GM19238 (cell line): ENCODE measurements at regions not wholly inside any gene's neighbourhood (a gene's known extent, or its start where the extent isn't known, plus 50 kb on each side); places are given as distances from the start of the nearest gene placed in this dataset.
"Not testable (repeated sequence)": the region's sequence is repeated elsewhere in the genome, so short reads cannot be mapped to it uniquely, and the experiment has no call there.

Experiments used
- DNase-seq: peaks from one replicate; pipeline ENCODE4 v3.0.0; 2011; ENCODE audit warnings: low spot score; ENCODE audit not compliant: insufficient read length

DNA sequence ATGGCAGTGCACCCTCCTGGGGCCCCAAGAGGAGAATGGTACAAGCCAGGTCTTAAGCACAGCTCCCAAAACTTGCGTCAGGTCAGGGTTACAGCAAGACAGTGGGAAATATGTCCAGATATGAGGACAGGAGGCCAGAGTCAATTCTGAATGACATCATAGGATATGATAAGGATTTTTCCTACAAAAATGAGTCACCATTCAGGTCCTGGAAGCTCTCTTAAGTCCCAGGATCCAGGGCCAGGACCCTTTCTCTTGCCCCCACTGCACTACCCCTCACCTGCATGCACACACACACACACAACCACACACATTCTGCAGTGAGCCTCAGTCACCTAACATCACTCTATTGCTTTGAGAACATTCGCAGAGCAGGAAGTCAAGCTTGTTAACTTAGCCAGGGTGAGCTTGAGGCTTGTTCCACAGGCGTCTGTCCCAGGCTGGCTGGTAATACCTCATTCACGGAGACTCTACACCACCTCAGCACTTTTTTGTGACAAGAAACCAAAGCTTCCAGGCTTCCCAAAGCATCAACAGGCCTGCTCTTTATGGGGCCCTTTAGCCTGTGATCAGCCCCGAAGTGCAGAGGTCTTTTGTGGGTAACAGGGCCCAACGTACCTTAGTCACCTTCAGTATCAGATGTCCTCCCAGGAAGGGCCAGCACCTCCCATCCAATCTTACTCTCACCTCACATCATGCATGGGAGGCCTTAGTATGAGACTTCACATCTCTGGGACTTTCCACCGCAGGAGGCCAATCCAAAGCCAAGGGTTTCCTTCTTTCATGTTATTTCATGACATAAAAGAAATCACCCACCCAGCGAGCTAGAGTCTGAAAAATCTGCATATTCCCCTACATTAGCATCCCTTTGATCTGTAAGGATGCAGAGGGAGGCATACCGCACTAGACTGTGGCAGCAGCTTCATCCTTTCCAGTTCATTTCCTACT, 74.0 kb upstream of the LIPC start:
- DNase-seq = no peak

DNA sequence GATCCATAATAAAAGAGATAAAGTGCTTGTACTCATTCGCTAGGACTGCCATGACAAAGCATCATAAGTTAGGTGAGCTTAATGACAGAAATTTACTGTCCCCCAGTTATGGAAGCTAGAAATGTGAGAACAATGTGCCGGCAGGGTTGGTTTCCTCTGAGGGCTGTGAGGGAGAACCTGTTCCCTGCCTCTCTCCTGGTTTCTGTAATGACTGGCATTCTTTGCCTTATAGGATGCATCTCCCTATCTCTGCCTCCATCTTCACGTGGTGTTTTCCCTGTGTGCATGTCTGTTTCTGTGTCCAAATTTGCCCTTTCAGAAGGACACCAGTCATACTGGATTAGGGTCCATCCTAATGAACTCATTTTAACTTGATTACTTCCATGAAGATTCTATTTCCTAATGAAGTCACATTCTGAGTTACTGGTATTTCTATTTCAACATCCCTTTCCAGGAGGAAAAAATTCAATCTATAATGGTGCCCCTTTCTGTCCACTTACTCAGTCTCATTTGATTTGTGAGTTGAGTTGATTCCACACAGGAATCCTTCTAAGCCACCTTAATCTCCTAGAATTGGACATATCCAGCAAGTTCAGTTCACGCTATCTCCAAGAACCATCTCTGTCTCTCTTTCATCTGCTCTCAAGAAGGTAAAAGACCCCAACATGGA, 71.2 kb upstream of the LIPC start:
- DNase-seq = no peak

DNA sequence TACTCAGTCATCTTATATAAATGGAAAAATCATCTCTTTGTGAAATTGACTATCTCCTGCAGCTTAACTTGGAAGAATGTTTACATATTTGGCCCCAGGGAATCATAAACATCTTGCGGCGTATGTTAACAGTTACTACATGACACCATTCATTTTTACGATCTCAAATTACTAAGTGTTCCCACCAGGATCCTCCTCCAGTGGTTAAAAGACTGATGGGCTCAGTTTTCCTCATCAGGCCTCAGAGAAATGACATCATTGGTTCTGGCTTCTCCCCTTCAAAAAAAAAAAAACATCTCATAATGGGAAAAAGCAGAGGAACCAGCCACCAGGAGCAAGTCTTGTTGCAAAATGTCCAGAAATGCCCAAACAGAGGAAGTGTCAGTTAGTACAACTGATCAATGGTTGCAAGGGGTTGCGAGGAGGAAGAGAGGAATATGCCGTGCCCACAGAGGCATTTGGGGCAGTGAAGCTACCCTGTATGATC, 70.5 kb upstream of the LIPC start:
- DNase-seq = no peak

DNA sequence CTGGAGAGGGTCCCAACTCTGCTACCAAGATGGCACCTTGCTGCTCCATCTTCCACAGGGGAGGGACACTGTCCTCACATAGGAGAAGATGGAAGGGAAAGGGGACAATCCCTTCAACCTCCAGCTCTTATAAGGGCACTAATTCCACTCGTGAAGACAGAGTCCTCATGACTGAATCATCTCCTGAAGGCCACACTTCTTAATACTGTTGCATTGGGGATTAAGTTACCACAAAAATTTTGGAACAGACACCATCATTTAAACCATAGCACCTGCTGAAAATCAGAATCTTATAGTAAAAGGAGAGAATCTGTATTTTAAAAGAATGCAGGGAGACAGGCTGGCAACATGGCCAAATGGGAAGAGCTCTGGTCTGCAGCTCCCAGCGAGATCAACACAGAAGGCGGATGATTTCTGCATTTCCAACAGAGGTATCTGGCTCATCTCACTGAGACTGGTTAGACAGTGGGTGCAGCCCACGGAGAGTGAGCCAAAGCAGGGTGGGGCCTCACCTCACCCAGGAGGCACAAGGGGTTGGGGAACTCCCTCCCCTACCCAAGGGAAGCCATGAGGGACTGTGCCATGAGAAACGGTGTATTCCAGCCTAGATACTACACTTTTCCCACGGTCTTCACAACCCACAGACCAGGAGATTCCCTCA, 69.4 kb upstream of the LIPC start:
- no peak for DNase-seq

DNA sequence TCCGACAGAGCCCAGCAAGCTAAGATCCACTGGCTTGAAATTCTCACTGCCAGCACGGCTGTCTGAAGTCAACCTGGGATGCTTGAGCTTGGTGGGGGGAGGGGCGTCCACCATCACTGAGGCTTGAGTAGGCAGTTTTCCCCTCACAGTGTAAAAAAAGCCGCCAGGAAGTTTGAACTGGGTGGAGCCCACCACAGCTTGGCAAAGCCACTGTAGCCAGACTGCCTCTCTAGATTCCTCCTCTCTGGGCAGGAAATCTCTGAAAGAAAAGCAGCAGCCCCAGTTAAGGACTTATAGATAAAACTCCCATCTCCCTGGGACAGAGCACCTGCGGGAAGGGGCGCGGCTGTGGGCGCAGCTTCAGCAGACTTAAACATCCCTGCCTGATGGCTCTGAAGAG, 68.7 kb upstream of the LIPC start:
- DNase-seq = not testable (repeated sequence)

DNA sequence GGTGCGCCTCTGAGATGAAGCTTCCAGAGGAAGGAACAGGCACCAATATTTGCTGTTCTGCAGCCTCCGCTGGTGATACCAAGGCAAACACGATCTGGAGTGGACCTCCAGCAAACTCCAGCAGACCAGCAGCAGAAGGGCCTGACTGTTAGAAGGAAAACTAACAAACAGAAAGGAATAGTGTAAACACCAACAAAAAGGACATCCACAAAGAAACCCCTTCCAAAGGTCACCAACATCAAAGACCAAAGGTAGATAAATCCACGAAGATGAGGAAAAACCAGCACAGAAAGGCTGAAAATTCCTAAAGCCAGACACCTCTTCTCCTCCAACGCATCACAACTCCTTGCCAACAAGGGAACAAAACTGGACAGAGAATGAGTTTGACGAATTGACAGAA, 68.1 kb upstream of the LIPC start:
- DNase-seq = not testable (repeated sequence)

DNA sequence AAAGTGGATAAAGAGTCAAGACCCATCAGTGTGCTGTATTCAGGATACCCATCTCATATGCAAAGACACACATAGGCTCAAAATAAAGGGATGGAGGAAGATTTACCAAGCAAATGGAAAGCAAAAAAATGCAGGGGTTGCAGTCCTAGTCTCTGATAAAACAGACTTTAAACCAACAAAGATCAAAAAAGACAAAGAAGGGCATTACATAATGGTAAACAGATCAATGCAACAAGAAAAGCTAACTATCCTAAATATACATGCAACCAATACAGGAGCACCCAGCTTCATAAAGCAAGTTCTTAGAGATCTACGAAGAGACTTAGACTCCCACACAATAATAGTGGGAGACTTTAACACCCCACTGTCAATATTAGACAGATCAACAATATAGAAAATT, 66.7 kb upstream of the LIPC start:
- DNase-seq = not testable (repeated sequence)

DNA sequence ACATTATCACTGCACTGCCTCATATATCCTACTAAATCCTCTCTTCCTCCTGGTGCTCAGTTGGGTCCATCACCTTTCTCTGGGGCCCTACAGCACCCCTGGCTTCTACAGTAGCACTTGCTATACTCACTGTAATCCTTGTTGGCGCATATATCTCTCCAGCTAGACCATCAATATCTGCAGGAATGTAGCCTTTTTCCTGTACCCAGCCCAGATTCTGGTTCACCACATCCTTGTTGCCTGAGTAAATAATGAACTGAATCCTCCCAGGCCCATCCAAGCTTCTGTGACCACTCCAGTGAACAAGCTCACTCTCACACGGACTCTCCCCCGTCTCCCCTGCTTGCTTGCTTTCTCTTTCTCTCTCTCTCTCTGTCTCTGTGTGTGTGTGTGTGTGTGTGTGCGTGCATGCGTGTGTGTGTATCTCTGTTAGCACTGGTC, 62.5 kb upstream of the LIPC start:
- peak; percentile 11 for DNase-seq

DNA sequence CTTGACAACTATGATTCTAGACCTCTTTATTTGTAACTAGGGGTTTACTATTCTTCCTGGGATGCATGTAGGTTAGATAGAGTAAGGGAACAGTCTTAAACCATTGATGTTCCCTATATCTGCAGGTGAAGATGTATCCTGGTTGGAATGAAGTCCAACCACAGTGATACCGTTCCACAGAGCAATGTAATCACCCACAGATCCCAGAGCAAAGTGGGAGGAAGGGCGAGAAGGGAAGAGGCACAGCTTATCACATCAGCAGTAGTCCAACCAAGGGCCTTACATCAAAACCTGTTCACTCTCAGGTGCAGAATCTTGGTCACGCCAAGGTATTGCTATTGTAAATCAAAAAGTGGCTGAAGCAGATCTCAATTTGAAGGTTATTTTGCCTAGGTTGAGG, 61.8 kb upstream of the LIPC start:
- no peak for DNase-seq

DNA sequence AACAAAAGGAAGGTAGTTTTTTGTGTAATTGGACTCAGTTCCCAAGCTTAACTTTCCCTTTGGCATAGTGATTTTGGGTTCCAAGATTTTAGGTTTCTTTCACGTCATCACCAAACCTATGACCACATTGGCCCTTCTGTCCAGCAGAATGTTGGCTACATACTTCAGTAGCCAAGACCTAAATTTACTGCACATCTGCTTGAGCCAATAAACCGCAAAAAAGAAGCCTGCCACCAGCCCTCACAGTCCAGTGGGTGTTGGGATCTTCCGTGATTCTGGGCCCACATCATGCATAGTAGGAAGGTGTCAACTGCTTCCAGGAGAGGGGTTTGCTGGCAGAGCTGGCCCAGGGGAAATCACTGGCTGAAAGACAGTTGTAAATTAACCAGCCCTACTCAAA, 57.6 kb upstream of the LIPC start:
- no peak for DNase-seq

DNA sequence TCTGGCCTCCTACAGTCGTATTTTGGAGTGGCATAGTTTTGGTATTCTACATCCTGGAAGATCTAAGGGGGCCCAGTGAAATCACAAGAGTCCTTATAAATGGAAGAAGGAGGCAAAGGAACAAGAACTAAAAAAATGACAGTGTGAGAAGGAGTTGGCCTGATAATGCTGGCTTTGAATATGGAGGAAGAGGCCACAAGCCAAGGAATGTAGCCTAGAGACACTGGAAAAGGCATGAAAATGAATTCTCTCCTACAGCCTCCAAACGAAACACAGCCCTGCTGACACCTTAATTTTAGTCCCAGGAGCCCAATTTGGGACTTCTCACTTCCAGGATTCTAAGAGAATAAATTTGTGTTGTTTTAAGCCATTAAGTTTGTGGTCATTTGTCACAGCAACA, 54.6 kb upstream of the LIPC start:
- no peak for DNase-seq

DNA sequence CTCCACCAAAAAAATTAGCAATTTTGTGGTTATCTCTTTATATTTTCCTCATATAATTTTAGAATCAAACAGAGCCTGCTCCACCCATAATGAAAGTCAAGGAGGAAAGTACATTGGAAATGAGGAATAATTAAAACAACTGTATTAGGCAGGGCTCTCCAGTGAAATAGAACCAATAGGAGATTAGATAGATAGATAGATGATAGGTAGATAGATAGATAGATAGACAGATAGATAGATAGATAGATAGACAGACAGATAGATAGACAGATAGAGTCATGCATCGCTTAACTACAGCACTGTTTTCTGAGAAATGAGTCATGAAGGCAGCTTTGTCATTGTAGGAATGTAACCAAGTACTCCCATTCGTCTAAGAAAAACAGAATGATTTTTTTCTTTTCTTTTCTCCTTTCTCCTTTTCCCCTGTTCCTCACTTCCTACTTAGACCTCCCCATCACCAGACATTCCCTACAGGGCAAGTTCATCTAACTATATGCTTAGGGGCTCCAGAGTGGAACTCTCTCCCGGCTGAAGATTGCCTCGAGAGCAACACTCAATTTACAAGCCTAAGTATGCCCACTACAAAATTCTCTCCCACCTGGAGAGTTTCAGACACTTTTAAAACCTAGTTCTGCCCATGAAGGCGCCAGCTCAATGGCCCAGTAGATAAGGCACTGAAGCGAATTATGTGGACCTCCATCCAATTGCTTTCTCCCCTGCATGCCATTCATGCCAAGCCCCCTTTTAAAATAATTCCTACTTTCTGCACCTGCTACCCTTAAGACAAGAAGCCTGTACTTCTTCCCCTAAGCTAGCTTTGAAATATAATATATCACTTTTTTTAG, 53.3 kb upstream of the LIPC start:
- DNase-seq = no peak

DNA sequence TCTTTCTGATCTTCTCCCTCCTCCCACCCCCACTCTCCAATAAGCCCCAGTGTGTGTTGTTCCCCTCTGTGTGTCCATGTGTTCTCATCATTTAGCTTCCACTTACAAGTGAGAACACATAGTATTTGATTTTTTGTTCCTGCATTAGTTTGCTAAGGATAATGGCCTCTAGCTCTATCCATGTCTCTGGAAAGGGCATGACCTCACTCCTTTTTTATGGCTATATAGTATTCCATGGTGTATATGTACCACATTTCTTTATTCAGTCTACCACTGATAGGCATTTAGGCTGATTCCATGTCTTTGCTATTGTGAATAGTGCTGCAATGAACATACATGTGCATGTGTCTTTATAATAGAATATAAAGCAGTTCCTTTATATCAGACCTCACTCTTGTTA, 52.3 kb upstream of the LIPC start:
- not testable (repeated sequence) for DNase-seq

DNA sequence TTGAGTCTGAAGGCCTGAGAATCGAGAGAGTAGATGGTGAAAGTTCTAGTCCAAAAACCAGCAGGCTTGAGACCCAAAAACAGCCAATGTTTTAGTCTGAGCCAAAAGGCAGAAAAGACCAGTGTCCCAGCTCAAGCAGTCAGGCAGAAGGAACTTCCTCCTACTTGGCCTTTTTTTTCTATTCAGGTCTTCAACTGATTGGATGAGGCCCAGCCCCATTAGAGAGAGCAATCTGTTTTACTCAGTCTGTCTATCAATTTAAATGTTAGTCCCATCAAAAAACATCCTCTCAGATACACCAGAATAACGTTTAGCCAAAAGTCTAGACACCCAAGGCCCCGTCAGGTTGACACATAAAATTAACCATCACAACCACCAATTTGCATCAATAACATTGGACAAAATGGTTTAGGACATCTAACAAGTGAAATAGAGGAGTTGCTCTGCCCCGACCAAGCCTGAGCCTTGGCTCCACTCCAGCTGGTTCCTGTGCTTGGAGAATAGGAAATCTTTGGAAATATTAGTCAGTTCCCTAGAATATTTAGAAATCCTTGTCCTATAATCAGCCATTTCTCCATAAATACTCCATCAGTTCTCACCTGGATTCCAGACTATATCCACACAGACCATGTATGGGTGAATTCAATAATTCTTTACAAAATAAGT, 51.4 kb upstream of the LIPC start:
- DNase-seq = no peak

DNA sequence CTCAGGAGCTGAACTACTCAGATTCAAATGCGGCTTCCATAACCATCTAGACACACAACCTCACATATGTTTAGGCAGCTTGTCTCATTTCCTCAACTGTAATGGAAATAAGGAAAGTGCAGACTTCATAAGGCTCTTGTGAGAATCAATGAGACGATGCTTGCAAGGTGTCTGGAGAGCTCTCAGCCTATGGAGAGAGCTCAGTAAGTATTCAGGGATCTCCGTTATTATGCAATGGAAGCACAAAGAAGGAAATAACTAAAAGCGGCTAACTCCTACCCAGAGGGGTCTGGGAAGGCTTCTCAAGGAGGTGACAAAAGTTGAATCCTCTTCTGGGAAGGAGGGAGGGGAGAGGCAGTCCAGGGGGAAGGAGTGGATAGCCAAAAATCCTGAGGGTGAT, 50.1 kb upstream of the LIPC start:
- DNase-seq = no peak
